ENCODE measurements at regions not wholly inside any gene's neighbourhood (a gene's known extent, or its start where the extent isn't known, plus 50 kb on each side); places are given as distances from the start of the nearest gene placed in this dataset.
"Not testable (repeated sequence)": the region's sequence is repeated elsewhere in the genome, so short reads cannot be mapped to it uniquely, and the experiment has no call there.

- DNase-seq = no peak
These were observed 1122.4 kb upstream of the USP15 start for GRCh38 chr12:61137677-61138414.

DNA sequence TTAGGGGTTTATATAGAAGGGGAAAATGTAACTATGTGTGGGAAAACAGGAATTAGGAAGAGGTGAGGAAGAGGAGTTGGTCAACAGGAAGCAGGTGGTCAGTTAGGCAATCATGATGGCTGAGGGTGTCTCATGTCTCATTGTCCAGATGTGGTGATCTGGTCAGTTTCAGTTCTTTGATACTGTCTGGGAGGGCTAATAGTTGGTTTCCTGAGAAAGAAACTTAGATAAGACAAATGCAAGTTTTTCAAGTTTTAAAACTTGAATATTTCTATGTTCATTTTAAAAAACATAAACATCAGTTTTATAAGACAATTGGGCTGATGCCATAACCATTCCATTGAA, 1121.8 kb upstream of the USP15 start:
- DNase-seq = no peak

- DNase-seq = no peak
These were observed 1098.2 kb upstream of the USP15 start for GRCh38 chr12:61161961-61162360.

DNA sequence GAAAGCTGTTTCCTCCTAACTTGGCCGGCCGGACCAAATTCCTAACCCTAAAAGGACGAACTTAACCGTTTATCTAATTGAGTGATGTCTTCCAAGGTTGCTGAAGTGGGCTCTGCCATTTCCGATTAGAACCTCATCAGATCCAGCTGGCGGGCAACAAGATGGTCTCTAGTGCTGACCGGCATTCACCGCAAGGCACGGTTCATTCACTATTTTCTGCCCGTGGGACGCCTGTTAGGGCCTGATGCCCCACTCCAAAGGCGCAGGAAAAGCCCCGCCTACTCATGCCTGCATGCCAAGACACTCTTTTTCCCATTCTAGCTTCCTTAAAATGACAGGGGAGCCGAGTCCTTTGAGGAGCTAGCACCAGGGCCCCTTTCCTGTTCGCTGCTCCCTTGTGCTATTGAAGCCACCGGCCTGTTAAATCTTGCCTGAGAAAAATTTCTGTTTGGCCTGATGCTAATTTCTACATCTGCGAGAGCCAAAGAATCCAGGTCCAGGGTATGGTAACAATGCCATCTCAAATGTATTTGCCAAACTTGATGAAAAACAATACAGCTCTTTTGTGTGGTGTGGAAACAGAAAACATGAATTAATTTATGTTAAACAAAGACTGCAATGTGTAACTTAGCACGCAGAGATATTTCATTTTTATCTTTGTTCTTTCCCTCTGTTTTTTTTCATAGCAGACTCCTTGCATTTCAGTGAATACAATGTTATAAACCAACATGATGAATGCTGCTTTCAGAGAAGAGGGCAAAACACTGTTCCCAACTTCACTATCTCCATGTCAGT, 1071.2 kb upstream of the USP15 start:
- no peak for DNase-seq

- no peak for DNase-seq
These were observed 1046.6 kb upstream of the USP15 start for GRCh38 chr12:61213646-61214045.

DNA sequence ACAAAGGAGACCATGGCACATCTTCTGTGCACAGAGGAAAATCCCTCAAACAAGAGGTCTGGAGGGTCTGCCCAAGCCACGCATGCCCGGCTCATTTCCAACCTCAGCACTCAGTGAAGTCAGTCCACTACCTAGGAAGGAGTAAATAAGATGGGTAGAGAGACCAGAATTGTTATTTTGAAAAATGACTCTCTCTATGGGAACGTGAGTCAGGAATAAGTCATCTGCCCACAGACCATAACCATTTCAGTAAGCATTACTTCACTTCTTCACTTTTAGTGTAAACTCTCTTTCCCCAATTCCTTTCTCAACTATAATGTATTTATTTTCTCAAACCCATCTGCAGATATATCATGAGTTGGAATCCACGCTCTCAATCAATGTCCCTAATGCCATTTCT, 1039.9 kb upstream of the USP15 start:
- DNase-seq = no peak

DNA sequence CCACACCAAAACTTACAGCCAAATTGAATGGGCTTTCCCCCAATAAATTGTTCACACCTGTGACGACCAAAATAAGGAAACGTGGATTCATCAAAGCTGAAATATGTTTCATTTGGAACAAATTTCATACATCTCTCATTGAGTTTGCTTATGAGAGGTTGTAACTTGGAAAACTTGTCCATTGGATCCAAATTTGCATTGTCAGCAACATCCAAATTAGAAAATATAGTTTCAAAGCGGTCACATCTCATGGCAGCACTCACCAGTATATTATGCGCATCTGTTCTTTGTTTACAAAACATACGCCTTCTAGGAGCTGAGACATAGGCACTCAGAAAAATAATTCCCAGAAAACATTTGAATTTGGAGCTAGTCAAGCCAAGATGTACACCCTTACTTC, 1028.2 kb upstream of the USP15 start:
- DNase-seq = no peak

- no peak for DNase-seq
These were observed 1009.9 kb upstream of the USP15 start for GRCh38 chr12:61250303-61250702.

GRCh38 chr12:61251076-61251475, 1009.1 kb upstream of the USP15 start:
- DNase-seq = no peak

GRCh38 chr12:61254225-61254624, 1006.0 kb upstream of the USP15 start:
- no peak for DNase-seq

- DNase-seq = not testable (repeated sequence)
These were observed 995.9 kb upstream of the USP15 start for GRCh38 chr12:61264294-61264693.

GRCh38 chr12:61267474-61267873, 992.7 kb upstream of the USP15 start:
- DNase-seq = no peak

- no peak for DNase-seq
These were observed 987.8 kb upstream of the USP15 start for GRCh38 chr12:61272441-61272840.

- no peak for DNase-seq
These were observed 977.2 kb upstream of the USP15 start for GRCh38 chr12:61282790-61283575.

DNA sequence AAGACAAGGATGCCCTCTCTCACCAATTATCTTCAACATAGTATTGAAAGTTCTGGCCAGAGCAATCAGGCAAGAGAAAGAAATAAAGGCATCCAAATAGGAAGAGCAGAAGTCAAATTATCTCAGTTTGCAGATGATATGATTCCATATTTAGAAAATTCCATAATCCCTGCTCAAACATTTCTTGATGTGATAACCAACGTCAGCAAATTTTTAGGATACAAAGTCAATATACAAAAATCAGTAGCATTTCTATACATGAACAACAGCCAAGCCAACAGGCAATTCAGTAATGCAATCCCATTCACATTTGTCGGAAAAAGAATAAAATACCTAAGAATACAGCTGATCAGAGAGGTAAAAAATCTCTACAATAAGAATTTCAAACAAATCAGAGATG, 969.7 kb upstream of the USP15 start:
- DNase-seq = no peak

DNA sequence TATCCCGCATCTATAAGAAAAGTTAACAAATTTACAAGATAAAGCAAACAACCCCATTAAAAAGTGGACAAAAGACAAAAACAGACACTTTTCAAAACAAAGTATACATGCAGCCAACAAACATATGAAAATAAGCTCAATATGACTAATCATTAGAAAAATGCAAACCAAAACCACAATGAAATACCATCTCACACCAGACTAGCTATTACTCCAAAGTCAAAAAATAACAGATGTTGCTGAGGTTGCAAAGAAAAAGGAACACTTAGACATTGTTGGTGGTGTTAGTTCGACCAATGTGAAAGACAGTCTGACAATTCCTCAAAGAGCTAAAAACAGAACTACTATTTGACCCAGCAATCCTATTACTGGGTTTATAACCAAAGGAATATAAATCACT, 968.6 kb upstream of the USP15 start:
- DNase-seq = no peak

DNA sequence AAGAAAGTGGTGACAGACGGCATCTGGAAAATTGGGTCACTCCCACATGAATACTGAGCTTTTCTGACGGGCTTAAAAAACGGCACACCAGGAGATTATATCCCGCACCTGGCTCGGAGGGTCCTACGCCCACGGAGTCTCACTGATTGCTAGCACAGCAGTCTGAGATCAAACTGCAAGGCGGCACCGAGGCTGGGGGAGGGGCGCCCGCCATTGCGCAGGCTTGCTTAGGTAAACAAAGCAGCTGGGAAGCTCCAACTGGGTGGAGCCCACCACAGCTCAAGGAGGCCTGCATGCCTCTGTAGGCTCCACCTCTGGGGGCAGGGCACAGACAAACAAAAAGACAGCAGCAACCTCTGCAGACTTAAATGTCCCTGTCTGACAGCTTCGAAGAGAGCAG, 966.2 kb upstream of the USP15 start:
- DNase-seq = not testable (repeated sequence)

DNA sequence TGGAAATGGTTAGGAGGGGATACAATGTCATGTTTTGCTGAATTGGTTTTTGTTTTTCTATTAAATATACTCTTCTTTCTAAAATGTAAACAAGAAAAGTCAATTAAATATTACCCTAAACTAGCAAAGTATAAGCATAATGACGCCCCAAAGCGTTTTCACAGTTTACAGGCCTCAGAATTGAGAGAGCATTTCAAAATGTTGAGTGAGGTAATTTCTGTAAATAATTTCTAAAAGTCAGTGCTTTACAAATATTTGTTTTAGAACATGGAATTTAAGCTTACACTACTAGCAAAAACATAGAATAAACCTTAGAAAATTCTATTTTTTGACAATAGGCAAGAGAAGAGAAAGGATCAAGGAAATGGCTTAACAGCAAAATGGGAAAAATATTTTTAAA, 958.4 kb upstream of the USP15 start:
- no peak for DNase-seq

DNA sequence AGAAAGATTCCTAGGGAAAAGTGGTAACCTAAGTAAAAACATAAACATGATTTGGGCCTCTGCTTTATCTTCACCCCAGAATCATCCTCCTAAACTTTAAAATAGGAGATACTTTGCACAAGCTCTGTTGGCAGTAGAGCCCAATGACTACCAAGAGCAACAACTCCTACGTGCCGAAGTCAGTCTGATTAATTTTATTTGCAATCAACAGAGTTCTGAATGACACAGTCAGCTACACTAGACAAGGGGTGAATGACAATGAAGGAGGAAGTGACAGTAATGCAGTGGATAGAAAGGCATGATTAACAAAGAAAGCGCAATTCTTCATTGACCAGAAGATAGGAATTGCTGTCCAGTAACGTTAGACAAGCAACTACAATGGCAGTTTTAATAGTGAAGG, 957.9 kb upstream of the USP15 start:
- no peak for DNase-seq

GRCh38 chr12:61308220-61308619, 952.0 kb upstream of the USP15 start:
- DNase-seq = no peak

- no peak for DNase-seq
These were observed 948.8 kb upstream of the USP15 start for GRCh38 chr12:61311413-61311812.

DNA sequence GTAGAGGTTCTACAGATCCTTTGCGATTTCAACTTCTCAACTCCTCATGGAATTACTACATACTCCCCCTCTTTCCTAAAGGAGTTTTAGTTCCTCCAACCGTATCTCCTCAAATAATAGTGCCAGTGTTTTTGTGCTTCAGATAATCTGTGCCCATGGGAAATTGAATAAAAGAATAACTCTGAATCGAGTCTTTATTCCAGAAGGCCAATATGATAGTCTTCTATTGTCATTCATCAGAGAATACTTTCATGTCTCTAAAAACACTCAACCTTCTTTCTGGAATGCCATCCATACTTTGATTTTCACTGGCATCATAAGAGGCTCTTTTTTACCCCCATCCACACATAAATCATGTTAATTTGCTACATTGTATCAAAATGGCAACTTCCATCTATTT, 911.3 kb upstream of the USP15 start:
- no peak for DNase-seq

DNA sequence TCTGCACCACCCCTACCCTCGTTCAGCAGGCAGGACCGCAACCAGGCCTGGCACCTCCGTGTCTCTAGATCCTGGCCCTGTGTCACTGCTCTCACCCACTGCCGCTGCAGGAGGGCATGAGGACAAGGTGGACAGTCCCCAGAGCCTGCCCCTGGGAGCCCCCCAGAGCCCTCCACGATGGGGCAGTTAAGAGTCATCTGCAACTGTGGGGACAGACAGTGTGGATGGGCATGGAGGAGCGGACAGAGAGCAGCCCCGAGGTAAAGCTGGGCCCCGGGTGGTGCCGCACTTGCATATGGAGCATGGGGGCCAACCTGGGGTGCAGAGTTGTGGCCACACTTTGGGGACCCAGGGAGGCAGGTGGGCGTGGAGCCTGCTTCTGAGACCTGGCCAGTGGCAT, 905.1 kb upstream of the USP15 start:
- DNase-seq = no peak

GRCh38 chr12:61356485-61356884, 903.7 kb upstream of the USP15 start:
- DNase-seq = no peak
